Ovary (tissue), 7 donors: ENCODE measurements at regions not wholly inside any gene's neighbourhood (a gene's known extent, or its start where the extent isn't known, plus 50 kb on each side); places are given as distances from the start of the nearest gene placed in this dataset.
"Not testable (repeated sequence)": the region's sequence is repeated elsewhere in the genome, so short reads cannot be mapped to it uniquely, and the experiment has no call there.

Source experiments
- DNase-seq, 5 donors: peaks; one replicate each; pipeline ENCODE4 v3.0.0-alpha.2; 2019 to 2020
- H3K27ac ChIP-seq, 2 donors: fragments of 200-600 bp; one replicate each; pipeline versions ENCODE4 v1.5.1 to v1.8.0; 2019 to 2022
- H3K27me3 ChIP-seq: fragments of 200-600 bp; one replicate; pipeline ENCODE4 v1.8.0; 2022
- H3K36me3 ChIP-seq: fragments of 200-600 bp; sonication (generic); one replicate; pipeline ENCODE4 v1.5.1; 2019
- H3K4me1 ChIP-seq: one replicate; pipeline ENCODE4 v1.8.1; 2013; ENCODE audit warnings: mild to moderate bottlenecking, moderate library complexity; ENCODE audit not compliant: insufficient read depth
- H3K4me3 ChIP-seq: fragments of 200-600 bp; sonication (generic); one replicate; pipeline ENCODE4 v1.5.1; 2017
- H3K9me3 ChIP-seq, 2 donors: fragments of 200-600 bp in 1 of 2; sonication (generic) in 1 of 2; one replicate each; pipeline versions ENCODE4 v1.5.1 to v1.8.1; 2013 to 2019; ENCODE audit warnings: mild to moderate bottlenecking in 1 of 2, moderate library complexity in 1 of 2
- CTCF ChIP-seq, 3 donors: fragments of 450-650 bp in 2 of 3; fragments of 200-600 bp in 1 of 3; IDR thresholded peaks; one replicate each; pipeline versions ENCODE4 v1.5.1 to v1.8.0; 2016 to 2022; ENCODE audit warnings: antibody characterized with exemption in 3 of 3, mild to moderate bottlenecking in 1 of 3
- EP300 ChIP-seq: sonication (generic); formaldehyde crosslinking; IDR thresholded peaks from one replicate; pipeline ENCODE4 v1.6.1; 2017; ENCODE audit warnings: antibody characterized with exemption
- POLR2A ChIP-seq: fragments of 450-650 bp; IDR thresholded peaks from one replicate; pipeline ENCODE4 v1.6.1; 2017; ENCODE audit warnings: antibody characterized with exemption, mild to moderate bottlenecking, moderate library complexity
- WGBS, 3 donors: extraction: QIAGEN DNeasy Blood & Tissue Kit in 1 of 3; methylation state at CpG; one replicate each; pipeline versions ENCODE4 v1.1.5 to v1.1.7; 2013 to 2017; 5-methylcytosine and 5-hydroxymethylcytosine counted together
- intact Hi-C, 4 donors: fragments of 100-400 bp; cut with DNase I; formaldehyde crosslinking; loops; one replicate each; pipeline versions ENCODE4 v1.11.0 to v1.15.1; 2022 to 2023
- donor health status: DM: no; HTN: no; CAD: no; lungs with moderate emphysema.
- donor health status: DM: no; HTN: no; CAD: no.
- donor health status: Bipolar disorder and iron deficiency.
- donor health status: DM: no; HTN: no; CAD: no.
- donor health status: DM: yes; HTN: yes; CAD: no.

- DNase-seq: no peak
- no peak overlapping the region for H3K4me3 ChIP-seq
- no peaks in the 10 kb centered on the region for H3K27me3 ChIP-seq
- H3K36me3 ChIP-seq: no peaks in the 10 kb centered on the region
- H3K4me1 ChIP-seq: no peaks in the 10 kb centered on the region
- 91 to 94% (median 92%) methylated on average over 9 of the region's 9 CpGs for WGBS, 3 donors
- H3K27ac ChIP-seq: no peak overlapping the region
- no peaks in the 10 kb centered on the region for H3K9me3 ChIP-seq
- TF ChIP-seq CTCF (IDR thresholded peaks at IDR 0.05): no peak
- no peak for TF ChIP-seq EP300
- no peak for TF ChIP-seq POLR2A
- intact Hi-C loops: no loop called here
Measured at GRCh38 chr2:106288873-106289272, 94.8 kb upstream of the UXS1 start.

GRCh38 chr2:106285237-106285829 is 91.2 kb upstream of the UXS1 start:
- Histone ChIP-seq H3K4me3 (no peak overlapping the region), H3K36me3 (no peaks in the 10 kb centered on the region), H3K9me3 (no peaks in the 10 kb centered on the region), H3K27ac (no peak overlapping the region), H3K27me3 (no peaks in the 10 kb centered on the region), H3K4me1 (peaks cover 5% of the 10 kb centered on the region)
- WGBS, 3 donors: 41 to 52% (median 44%) methylated on average over 3 of the region's 3 CpGs
- DNase-seq: no peak
- intact Hi-C loops: no loop called here
- TF ChIP-seq CTCF (IDR thresholded peaks at IDR 0.05) (no peak), POLR2A (no peak), EP300 (no peak)

- H3K27me3 ChIP-seq: no peaks in the 10 kb centered on the region
- no peak overlapping the region for H3K27ac ChIP-seq
- no peak overlapping the region for H3K4me3 ChIP-seq
- no peak for DNase-seq
- 73 to 80% (median 78%) methylated on average over 14 of the region's 14 CpGs for WGBS, 3 donors
- peaks cover 5% of the 10 kb centered on the region for H3K4me1 ChIP-seq
- H3K36me3 ChIP-seq: no peaks in the 10 kb centered on the region
- intact Hi-C loops: no loop called here
- TF ChIP-seq CTCF (IDR thresholded peaks at IDR 0.05) (no peak), POLR2A (no peak), EP300 (no peak)
- no peaks in the 10 kb centered on the region for H3K9me3 ChIP-seq
Measured at GRCh38 chr2:106284691-106285202, 90.6 kb upstream of the UXS1 start.

GRCh38 chr2:106284255-106284654 is 90.2 kb upstream of the UXS1 start:
- no peaks in the 10 kb centered on the region for H3K36me3 ChIP-seq
- DNase-seq: no peak
- TF ChIP-seq EP300 (no peak), POLR2A (no peak), CTCF (IDR thresholded peaks at IDR 0.05) (no peak)
- intact Hi-C loops: no loop called here
- no peaks in the 10 kb centered on the region for H3K9me3 ChIP-seq
- peaks cover 5% of the 10 kb centered on the region for H3K4me1 ChIP-seq
- 47 to 67% (median 58%) methylated on average over 5 of the region's 5 CpGs for WGBS, 3 donors
- no peak overlapping the region for H3K4me3 ChIP-seq
- no peak overlapping the region for H3K27ac ChIP-seq
- H3K27me3 ChIP-seq: no peaks in the 10 kb centered on the region

- H3K27me3 ChIP-seq, H3K4me1 ChIP-seq, H3K9me3 ChIP-seq, H3K36me3 ChIP-seq, intact Hi-C loops, H3K4me3 ChIP-seq, H3K27ac ChIP-seq: not testable (repeated sequence)
- 43 to 51% (median 46%) methylated on average over 9 of the region's 9 CpGs for WGBS, 3 donors
- DNase-seq: peak in 1 of 5 donors; percentile 36
Measured at GRCh38 chr2:106283228-106284152, 89.4 kb upstream of the UXS1 start.
